Esophagus squamous epithelium (tissue), 4 donors: ENCODE measurements at regions not wholly inside any gene's neighbourhood (a gene's known extent, or its start where the extent isn't known, plus 50 kb on each side); places are given as distances from the start of the nearest gene placed in this dataset.

Experiments used
- CTCF ChIP-seq, 6 experiments: fragments of 450-650 bp in 4 of 6; fragments of 200-600 bp in 2 of 6; sonication (generic) in 2 of 6; IDR thresholded peaks; one replicate each; pipeline ENCODE4 v1.5.1; 2016 to 2019; ENCODE audit warnings: antibody characterized with exemption in 6 of 6, mild to moderate bottlenecking in 4 of 6, moderate library complexity in 4 of 6
- POLR2A ChIP-seq, 4 donors: fragments of 450-650 bp; IDR thresholded peaks; one replicate each; pipeline ENCODE4 v1.6.1; 2017; ENCODE audit warnings: antibody characterized with exemption in 4 of 4, mild to moderate bottlenecking in 4 of 4, moderate library complexity in 3 of 4

- TF ChIP-seq CTCF (IDR thresholded peaks at IDR 0.05) (no peak), POLR2A (IDR thresholded peaks at IDR 0.05) (no peak)
Observed at GRCh38 chr1:163877016-163877415, 555.3 kb downstream of the NUF2 start.
